Muscle of leg (tissue), 3 donors: ENCODE measurements at regions not wholly inside any gene's neighbourhood (a gene's known extent, or its start where the extent isn't known, plus 50 kb on each side); places are given as distances from the start of the nearest gene placed in this dataset.
A peak's percentile ranks its signal among the peaks of the same experiment; 100 is the strongest.

Source experiments
- DNase-seq: peaks from one replicate; pipeline ENCODE4 v3.0.0; 2013
- H3K27ac ChIP-seq: one replicate; pipeline ENCODE4 v1.5.1; 2013; ENCODE audit warnings: mild to moderate bottlenecking, low read length, control low read depth
- H3K27me3 ChIP-seq: one replicate; pipeline ENCODE4 v1.6.1; 2013; ENCODE audit warnings: low read length; ENCODE audit not compliant: control insufficient read depth, insufficient read depth
- H3K36me3 ChIP-seq: one replicate; pipeline ENCODE4 v1.6.1; 2013; ENCODE audit warnings: low read length; ENCODE audit not compliant: control insufficient read depth, insufficient read depth
- H3K4me1 ChIP-seq: one replicate; pipeline ENCODE4 v1.6.1; 2013; ENCODE audit warnings: low read length; ENCODE audit not compliant: control insufficient read depth, insufficient read depth
- H3K4me3 ChIP-seq: one replicate; pipeline ENCODE4 v1.5.1; 2013; ENCODE audit warnings: low read length, control low read depth
- H3K9me3 ChIP-seq: replicated peaks from 2 replicates; pipeline ENCODE4 v1.6.1; 2013; ENCODE audit warnings: low read depth, low read length; ENCODE audit not compliant: control insufficient read depth
- WGBS: methylation state at CpG from one replicate; pipeline ENCODE4 v1.1.5; 2013; ENCODE audit warnings: missing lambda C conversion rate; ENCODE audit not compliant: insufficient coverage; 5-methylcytosine and 5-hydroxymethylcytosine counted together

DNA sequence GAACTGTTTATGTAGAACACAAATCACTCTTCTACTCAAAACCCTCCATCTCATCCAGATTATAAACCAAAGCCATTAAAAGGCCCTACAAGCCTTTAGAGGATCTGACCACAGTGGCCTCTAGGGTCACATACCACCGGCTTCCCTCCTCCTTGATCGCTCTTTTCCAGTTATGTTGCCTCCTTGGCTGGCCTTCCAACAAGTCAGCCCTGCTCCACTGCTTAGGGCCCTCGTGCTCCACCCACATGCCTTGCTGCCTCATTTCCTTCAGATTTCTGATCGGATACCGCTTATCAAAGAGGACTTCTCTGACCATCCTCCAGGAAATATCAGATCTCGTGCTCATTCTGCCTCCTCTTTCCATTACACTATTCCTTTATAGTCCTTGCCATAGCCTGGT is 139.4 kb upstream of the RAI14 start:
- WGBS, result 89% methylated on average over 5 of the region's 6 CpGs
- H3K9me3 ChIP-seq, result no peaks in the 10 kb centered on the region
- H3K27me3 ChIP-seq, result peaks cover 2% of the 10 kb centered on the region
- no peak for DNase-seq
- H3K36me3 ChIP-seq, result no peaks in the 10 kb centered on the region
- H3K4me1 ChIP-seq, result peaks cover 6% of the 10 kb centered on the region
- no peak overlapping the region for H3K4me3 ChIP-seq
- no peak overlapping the region for H3K27ac ChIP-seq

GRCh38 chr5:34517249-34517648 is 138.9 kb upstream of the RAI14 start:
- peaks cover 2% of the 10 kb centered on the region for H3K27me3 ChIP-seq
- H3K27ac ChIP-seq, result no peak overlapping the region
- no peak overlapping the region for H3K4me3 ChIP-seq
- no peaks in the 10 kb centered on the region for H3K9me3 ChIP-seq
- H3K36me3 ChIP-seq, result no peaks in the 10 kb centered on the region
- no peak for DNase-seq
- WGBS, result no CpG with 5 or more reads among the region's 2 CpGs
- H3K4me1 ChIP-seq, result peaks cover under 1% of the 10 kb centered on the region

GRCh38 chr5:34519489-34520220 is 136.5 kb upstream of the RAI14 start:
- no peaks in the 10 kb centered on the region for H3K36me3 ChIP-seq
- H3K9me3 ChIP-seq, result no peaks in the 10 kb centered on the region
- no peak overlapping the region for H3K27ac ChIP-seq
- H3K4me1 ChIP-seq, result no peaks in the 10 kb centered on the region
- no CpG with 5 or more reads among the region's 3 CpGs for WGBS
- H3K27me3 ChIP-seq, result peaks cover 2% of the 10 kb centered on the region
- peak; percentile 39 for DNase-seq
- H3K4me3 ChIP-seq, result no peak overlapping the region

- Histone ChIP-seq H3K9me3 (no peaks in the 10 kb centered on the region), H3K27me3 (no peaks in the 10 kb centered on the region), H3K4me3 (no peak overlapping the region), H3K27ac (no peak overlapping the region), H3K36me3 (no peaks in the 10 kb centered on the region), H3K4me1 (no peaks in the 10 kb centered on the region)
- WGBS, result 78% methylated on average over 7 of the region's 8 CpGs
- no peak for DNase-seq
Observed at GRCh38 chr5:34521628-34522290, 134.4 kb upstream of the RAI14 start.

- H3K27ac ChIP-seq, result no peak overlapping the region
- no peak overlapping the region for H3K4me3 ChIP-seq
- H3K27me3 ChIP-seq, result no peaks in the 10 kb centered on the region
- 0% methylated on average over 3 of the region's 11 CpGs for WGBS
- peak; percentile 89 for DNase-seq
- no peaks in the 10 kb centered on the region for H3K9me3 ChIP-seq
- H3K36me3 ChIP-seq, result no peaks in the 10 kb centered on the region
- no peaks in the 10 kb centered on the region for H3K4me1 ChIP-seq
Observed at GRCh38 chr5:34522599-34523386, 133.3 kb upstream of the RAI14 start.

GRCh38 chr5:34523387-34523726 is 132.8 kb upstream of the RAI14 start:
- Histone ChIP-seq H3K27ac (no peak overlapping the region), H3K27me3 (no peaks in the 10 kb centered on the region), H3K4me1 (no peaks in the 10 kb centered on the region), H3K36me3 (no peaks in the 10 kb centered on the region), H3K9me3 (no peaks in the 10 kb centered on the region), H3K4me3 (no peak overlapping the region)
- DNase-seq, result no peak
- WGBS, result no CpG with 5 or more reads among the region's 1 CpG

DNA sequence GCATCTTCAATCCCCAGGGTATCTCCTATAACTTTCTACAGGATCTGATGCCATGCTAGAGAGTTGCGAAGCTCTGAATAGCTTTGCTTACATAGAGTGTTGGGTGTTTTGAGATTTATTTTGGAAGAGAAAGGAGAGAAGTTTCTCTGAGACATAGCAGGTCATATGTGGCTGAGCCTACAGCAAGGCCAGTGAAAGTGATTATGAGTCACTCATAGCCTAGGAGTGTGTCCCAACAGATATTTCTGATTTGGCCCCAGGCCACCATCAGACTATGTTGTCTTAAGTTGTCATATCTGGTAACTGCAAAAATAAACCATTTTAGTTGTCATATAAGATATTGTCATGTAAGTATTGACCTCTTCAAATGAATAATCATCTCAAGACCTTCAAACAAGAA is 132.0 kb upstream of the RAI14 start:
- Histone ChIP-seq H3K36me3 (no peaks in the 10 kb centered on the region), H3K27ac (no peak overlapping the region), H3K27me3 (no peaks in the 10 kb centered on the region), H3K4me1 (no peaks in the 10 kb centered on the region), H3K9me3 (no peaks in the 10 kb centered on the region), H3K4me3 (no peak overlapping the region)
- WGBS, result no CpG with 5 or more reads among the region's 1 CpG
- no peak for DNase-seq

DNA sequence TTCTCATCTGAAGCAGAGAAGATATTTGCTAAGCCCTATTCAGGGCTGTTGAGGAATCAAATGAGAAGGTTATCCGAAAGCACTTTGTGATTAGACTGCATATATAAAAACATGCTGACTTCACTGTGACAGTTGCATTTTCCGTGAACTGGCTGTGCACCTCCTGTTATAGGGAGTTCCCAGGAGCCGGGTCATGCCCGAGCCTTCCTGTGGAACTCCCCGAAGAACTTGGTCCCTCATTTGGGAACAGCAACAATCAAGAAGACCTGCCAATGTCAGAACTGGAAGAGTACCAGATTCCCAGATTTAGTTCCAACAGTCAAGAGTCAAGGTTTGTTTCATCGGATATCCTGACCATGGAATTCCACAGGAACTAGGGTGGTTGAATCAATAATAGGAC is 130.4 kb upstream of the RAI14 start:
- no peaks in the 10 kb centered on the region for H3K9me3 ChIP-seq
- 57% methylated on average over 5 of the region's 6 CpGs for WGBS
- H3K27me3 ChIP-seq, result no peaks in the 10 kb centered on the region
- no peak overlapping the region for H3K4me3 ChIP-seq
- H3K4me1 ChIP-seq, result peaks cover 4% of the 10 kb centered on the region
- no peak for DNase-seq
- no peaks in the 10 kb centered on the region for H3K36me3 ChIP-seq
- no peak overlapping the region for H3K27ac ChIP-seq

GRCh38 chr5:34526682-34527305 is 129.3 kb upstream of the RAI14 start:
- no peaks in the 10 kb centered on the region for H3K36me3 ChIP-seq

More at GRCh38 chr5:34526682-34527305, 129.3 kb upstream of the RAI14 start:
- WGBS, result 45% methylated on average over 3 of the region's 3 CpGs
- H3K4me1 ChIP-seq, result peaks cover 4% of the 10 kb centered on the region
- no peak overlapping the region for H3K27ac ChIP-seq
- no peak for DNase-seq
- no peak overlapping the region for H3K4me3 ChIP-seq
- H3K9me3 ChIP-seq, result no peaks in the 10 kb centered on the region
- no peaks in the 10 kb centered on the region for H3K27me3 ChIP-seq
